Loucy (cell line): ENCODE measurements at regions not wholly inside any gene's neighbourhood (a gene's known extent, or its start where the extent isn't known, plus 50 kb on each side); places are given as distances from the start of the nearest gene placed in this dataset.

Experiments used
- H2AFZ ChIP-seq: fragments of 200-600 bp; sonication (generic); 2 replicates; pipeline ENCODE4 v1.6.0; 2016; ENCODE audit warnings: antibody characterized with exemption, mild to moderate bottlenecking, low read length, moderate library complexity
- H3F3A ChIP-seq: fragments of 200-600 bp; 2 replicates; pipeline ENCODE4 v1.6.0; 2016; ENCODE audit warnings: antibody characterized with exemption, low read depth, mild to moderate bottlenecking
- H3K27me3 ChIP-seq: fragments of 200-600 bp; sonication (generic); 2 replicates; pipeline ENCODE4 v1.6.1; 2014; ENCODE audit warnings: low read length, mild to moderate bottlenecking; ENCODE audit not compliant: insufficient read depth, poor library complexity, severe bottlenecking
- H3K36me3 ChIP-seq: fragments of 200-600 bp; sonication (generic); 2 replicates; pipeline ENCODE4 v1.6.1; 2016; ENCODE audit warnings: low read length; ENCODE audit not compliant: insufficient read depth
- H3K4me1 ChIP-seq: fragments of 200-600 bp; sonication (generic); 2 replicates; pipeline ENCODE4 v1.5.1; 2014; ENCODE audit warnings: low read length, mild to moderate bottlenecking; ENCODE audit not compliant: insufficient read depth, poor library complexity, severe bottlenecking
- H3K4me2 ChIP-seq: fragments of 200-600 bp; sonication (generic); 2 replicates; pipeline ENCODE4 v1.6.0; 2014; ENCODE audit warnings: antibody characterized with exemption, low read length, low read depth, mild to moderate bottlenecking; ENCODE audit not compliant: poor library complexity, severe bottlenecking
- H3K4me3 ChIP-seq: fragments of 200-600 bp; sonication (generic); 2 replicates; pipeline ENCODE4 v1.5.1; 2014; ENCODE audit warnings: low read length, mild to moderate bottlenecking, mixed read lengths; ENCODE audit not compliant: poor library complexity, severe bottlenecking
- H3K79me2 ChIP-seq: fragments of 200-600 bp; sonication (generic); 2 replicates; pipeline ENCODE4 v1.6.1; 2014; ENCODE audit warnings: low read length; ENCODE audit not compliant: insufficient read depth
- H3K9ac ChIP-seq: fragments of 200-600 bp; sonication (generic); 2 replicates; pipeline ENCODE4 v1.6.0; 2014; ENCODE audit warnings: mild to moderate bottlenecking, low read depth, low read length, moderate library complexity; ENCODE audit not compliant: poor library complexity, severe bottlenecking
- H3K9me2 ChIP-seq: fragments of 200-600 bp; sonication (generic); replicated peaks from 2 replicates; pipeline ENCODE4 v1.6.1; 2016; ENCODE audit warnings: low read depth, low read length, mixed read lengths
- H3K9me3 ChIP-seq: fragments of 200-600 bp; sonication (generic); 2 replicates; pipeline ENCODE4 v1.6.1; 2014; ENCODE audit warnings: mild to moderate bottlenecking, antibody characterized with exemption, low read length, low read depth; ENCODE audit not compliant: insufficient read depth
- H4K20me1 ChIP-seq: fragments of 200-600 bp; sonication (generic); 2 replicates; pipeline ENCODE4 v1.6.0; 2014; ENCODE audit warnings: antibody characterized with exemption, low read length, mild to moderate bottlenecking; ENCODE audit not compliant: insufficient read depth, poor library complexity, severe bottlenecking
- EZH2phosphoT487 ChIP-seq: fragments of 200-600 bp; IDR thresholded peaks from 2 replicates; pipeline ENCODE4 v1.6.1; 2018; ENCODE audit warnings: antibody characterized with exemption, mild to moderate bottlenecking, moderate library complexity, borderline replicate concordance
- TF ChIP-seq, protein P1 (sequence below): fragments of 200-600 bp; sonication (generic); conservative IDR thresholded peaks from 2 replicates; pipeline ENCODE4 v1.5.1; 2014; ENCODE audit warnings: mild to moderate bottlenecking, antibody characterized with exemption, low read length

GRCh38 chr6:66949191-66949661 lies 1242.2 kb upstream of the EYS start:
- Histone ChIP-seq H3K36me3 (no peaks in the 10 kb centered on the region), H3K9ac (no peak overlapping the region), H2AFZ (no peak overlapping the region), H4K20me1 (no peaks in the 10 kb centered on the region), H3K9me2 (no peaks in the 10 kb centered on the region), H3K79me2 (no peaks in the 10 kb centered on the region), H3F3A (no peaks in the 10 kb centered on the region), H3K27me3 (no peaks in the 10 kb centered on the region), H3K4me2 (no peak overlapping the region), H3K4me3 (no peak overlapping the region), H3K9me3 (no peaks in the 10 kb centered on the region), H3K4me1 (no peaks in the 10 kb centered on the region)
- TF ChIP-seq EZH2phosphoT487, result no peak
- TF ChIP-seq, protein P1, sequence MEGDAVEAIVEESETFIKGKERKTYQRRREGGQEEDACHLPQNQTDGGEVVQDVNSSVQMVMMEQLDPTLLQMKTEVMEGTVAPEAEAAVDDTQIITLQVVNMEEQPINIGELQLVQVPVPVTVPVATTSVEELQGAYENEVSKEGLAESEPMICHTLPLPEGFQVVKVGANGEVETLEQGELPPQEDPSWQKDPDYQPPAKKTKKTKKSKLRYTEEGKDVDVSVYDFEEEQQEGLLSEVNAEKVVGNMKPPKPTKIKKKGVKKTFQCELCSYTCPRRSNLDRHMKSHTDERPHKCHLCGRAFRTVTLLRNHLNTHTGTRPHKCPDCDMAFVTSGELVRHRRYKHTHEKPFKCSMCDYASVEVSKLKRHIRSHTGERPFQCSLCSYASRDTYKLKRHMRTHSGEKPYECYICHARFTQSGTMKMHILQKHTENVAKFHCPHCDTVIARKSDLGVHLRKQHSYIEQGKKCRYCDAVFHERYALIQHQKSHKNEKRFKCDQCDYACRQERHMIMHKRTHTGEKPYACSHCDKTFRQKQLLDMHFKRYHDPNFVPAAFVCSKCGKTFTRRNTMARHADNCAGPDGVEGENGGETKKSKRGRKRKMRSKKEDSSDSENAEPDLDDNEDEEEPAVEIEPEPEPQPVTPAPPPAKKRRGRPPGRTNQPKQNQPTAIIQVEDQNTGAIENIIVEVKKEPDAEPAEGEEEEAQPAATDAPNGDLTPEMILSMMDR, result no peak

DNA sequence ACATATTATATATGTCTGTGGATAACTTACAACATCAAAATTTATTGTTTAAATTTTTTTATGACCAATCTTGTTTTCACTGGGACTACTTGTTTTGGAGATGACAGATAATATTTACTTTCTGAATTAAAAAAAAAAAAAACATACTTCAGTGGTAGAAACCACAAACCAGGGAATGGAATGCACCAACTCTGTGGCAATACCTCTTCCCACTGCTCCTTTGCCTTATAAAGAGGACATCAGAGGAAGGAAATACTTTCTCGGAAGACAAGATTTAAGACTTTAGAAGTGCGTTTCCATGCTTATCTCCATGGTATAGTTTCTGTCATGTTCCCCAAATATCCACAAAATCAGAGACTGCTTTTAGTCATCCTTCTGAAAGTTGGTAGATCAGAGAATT lies 1241.1 kb upstream of the EYS start:
- TF ChIP-seq, protein P1, result no peak
- no peaks in the 10 kb centered on the region for H3K27me3 ChIP-seq
- no peak overlapping the region for H3K9ac ChIP-seq
- H3K9me3 ChIP-seq, result no peaks in the 10 kb centered on the region
- no peak overlapping the region for H3K4me3 ChIP-seq
- no peaks in the 10 kb centered on the region for H3K79me2 ChIP-seq
- no peak overlapping the region for H3K4me2 ChIP-seq
- no peaks in the 10 kb centered on the region for H3K36me3 ChIP-seq
- no peaks in the 10 kb centered on the region for H3K9me2 ChIP-seq
- H4K20me1 ChIP-seq, result no peaks in the 10 kb centered on the region
- no peak overlapping the region for H2AFZ ChIP-seq
- H3K4me1 ChIP-seq, result no peaks in the 10 kb centered on the region
- H3F3A ChIP-seq, result no peaks in the 10 kb centered on the region

DNA sequence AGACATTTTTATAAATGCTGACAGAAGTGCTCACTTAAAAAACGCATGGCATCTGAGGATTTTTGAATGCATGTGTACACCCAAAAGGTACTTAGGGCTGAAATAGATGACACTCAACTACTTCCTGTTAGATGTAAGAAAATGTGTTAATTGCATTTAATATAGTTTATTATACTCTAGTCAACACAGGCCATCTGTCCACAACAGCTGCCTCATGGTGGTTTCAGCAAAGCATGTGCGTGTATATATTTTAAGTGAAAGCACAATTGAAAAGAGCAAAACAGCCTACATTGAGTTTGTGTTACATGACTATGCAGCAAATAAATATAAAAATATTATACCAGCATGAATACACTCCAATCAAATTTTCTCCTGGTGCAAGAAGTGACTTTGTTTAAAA lies 1233.0 kb upstream of the EYS start:
- no peaks in the 10 kb centered on the region for H3K79me2 ChIP-seq
- H3K4me2 ChIP-seq, result no peak overlapping the region
- TF ChIP-seq, protein P1, result no peak
- no peaks in the 10 kb centered on the region for H3F3A ChIP-seq
- H3K4me1 ChIP-seq, result no peaks in the 10 kb centered on the region
- no peaks in the 10 kb centered on the region for H3K36me3 ChIP-seq
- no peak overlapping the region for H3K9ac ChIP-seq
- H3K4me3 ChIP-seq, result no peak overlapping the region
- no peaks in the 10 kb centered on the region for H3K9me3 ChIP-seq
- H2AFZ ChIP-seq, result no peak overlapping the region
- no peaks in the 10 kb centered on the region for H3K9me2 ChIP-seq
- H3K27me3 ChIP-seq, result no peaks in the 10 kb centered on the region
- no peaks in the 10 kb centered on the region for H4K20me1 ChIP-seq
